KMS-11 (cell line): ENCODE measurements at regions not wholly inside any gene's neighbourhood (a gene's known extent, or its start where the extent isn't known, plus 50 kb on each side); places are given as distances from the start of the nearest gene placed in this dataset.

Experiments used
- H2AFZ ChIP-seq: fragments of 200-600 bp; sonication (generic); 2 replicates; pipeline ENCODE4 v1.6.1; 2016; ENCODE audit warnings: antibody characterized with exemption, mixed run types, low read depth
- H3K27ac ChIP-seq: fragments of 200-600 bp; sonication (generic); 2 replicates; pipeline ENCODE4 v1.6.1; 2016; ENCODE audit warnings: mild to moderate bottlenecking, mixed run types
- H3K27me3 ChIP-seq: fragments of 200-600 bp; sonication (generic); 2 replicates; pipeline ENCODE4 v1.6.1; 2017; ENCODE audit warnings: mild to moderate bottlenecking, low read depth, mixed run types, moderate library complexity; ENCODE audit not compliant: insufficient read depth
- H3K36me3 ChIP-seq: fragments of 200-600 bp; sonication (generic); 2 replicates; pipeline ENCODE4 v1.6.1; 2017; ENCODE audit warnings: mild to moderate bottlenecking, mixed run types; ENCODE audit not compliant: insufficient read depth
- H3K4me1 ChIP-seq: fragments of 200-600 bp; sonication (generic); 2 replicates; pipeline ENCODE4 v1.6.1; 2016; ENCODE audit warnings: mild to moderate bottlenecking, low read depth, mixed run types; ENCODE audit not compliant: poor library complexity, severe bottlenecking
- H3K4me2 ChIP-seq: fragments of 200-600 bp; sonication (generic); 2 replicates; pipeline ENCODE4 v1.7.0; 2016; ENCODE audit warnings: mild to moderate bottlenecking, mixed run types
- H3K4me3 ChIP-seq: fragments of 200-600 bp; sonication (generic); IDR thresholded peaks from 2 replicates; pipeline ENCODE4 v1.6.1; 2017; ENCODE audit warnings: low read depth, low read length, mixed read lengths; ENCODE audit not compliant: insufficient read depth
- H3K79me2 ChIP-seq: fragments of 200-600 bp; sonication (generic); 2 replicates; pipeline ENCODE4 v1.6.1; 2016; ENCODE audit warnings: low read depth, mixed run types; ENCODE audit not compliant: insufficient read depth
- H3K9ac ChIP-seq: fragments of 200-600 bp; sonication (generic); 2 replicates; pipeline ENCODE4 v1.6.1; 2016; ENCODE audit warnings: mild to moderate bottlenecking, mixed run types
- H4K20me1 ChIP-seq: fragments of 200-600 bp; sonication (generic); 2 replicates; pipeline ENCODE4 v1.6.1; 2016; ENCODE audit warnings: mild to moderate bottlenecking, mixed run types; ENCODE audit not compliant: insufficient read depth
- TF ChIP-seq, protein P1 (sequence below): fragments of 200-600 bp; sonication (generic); conservative IDR thresholded peaks from 2 replicates; pipeline ENCODE4 v1.6.1; 2017; ENCODE audit warnings: low read depth, mild to moderate bottlenecking, antibody characterized with exemption, low read length, moderate library complexity, mixed read lengths

DNA sequence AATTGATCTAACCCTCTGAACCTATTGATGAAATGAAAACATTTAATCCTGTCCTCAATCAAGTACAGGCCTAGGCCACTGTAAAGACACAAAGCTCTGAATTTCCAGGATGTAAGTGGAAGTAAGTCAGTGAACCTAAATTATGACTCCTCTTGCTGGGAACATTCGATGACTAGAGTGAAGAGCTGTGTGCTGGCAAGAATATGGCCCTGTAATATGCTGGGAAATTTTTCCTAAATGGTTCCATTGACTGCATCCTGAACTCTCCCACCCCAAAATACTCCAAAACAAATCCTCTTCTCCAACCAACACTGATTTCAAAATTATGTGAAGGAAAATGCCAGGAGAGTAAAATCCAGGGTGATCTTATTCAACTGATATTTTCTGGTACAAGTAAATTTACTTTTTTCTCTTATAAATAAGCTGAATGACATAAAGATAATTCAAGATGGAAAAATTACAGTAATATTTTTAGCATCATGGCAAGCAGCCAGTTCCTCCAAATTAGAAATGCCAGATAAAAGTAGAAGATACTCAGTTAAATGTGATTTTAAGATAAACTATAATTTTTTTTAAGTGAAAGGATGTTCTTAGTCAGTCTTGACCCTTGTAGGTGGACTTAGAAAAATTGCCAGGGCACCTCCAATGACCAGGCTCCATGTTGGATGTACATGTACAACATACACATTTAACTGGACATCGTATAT lies 269.4 kb downstream of the PTGER3 start:
- no peaks in the 10 kb centered on the region for H3K79me2 ChIP-seq
- no peak overlapping the region for H3K9ac ChIP-seq
- H3K4me2 ChIP-seq = no peak overlapping the region
- no peaks in the 10 kb centered on the region for H3K36me3 ChIP-seq
- TF ChIP-seq, protein P1, sequence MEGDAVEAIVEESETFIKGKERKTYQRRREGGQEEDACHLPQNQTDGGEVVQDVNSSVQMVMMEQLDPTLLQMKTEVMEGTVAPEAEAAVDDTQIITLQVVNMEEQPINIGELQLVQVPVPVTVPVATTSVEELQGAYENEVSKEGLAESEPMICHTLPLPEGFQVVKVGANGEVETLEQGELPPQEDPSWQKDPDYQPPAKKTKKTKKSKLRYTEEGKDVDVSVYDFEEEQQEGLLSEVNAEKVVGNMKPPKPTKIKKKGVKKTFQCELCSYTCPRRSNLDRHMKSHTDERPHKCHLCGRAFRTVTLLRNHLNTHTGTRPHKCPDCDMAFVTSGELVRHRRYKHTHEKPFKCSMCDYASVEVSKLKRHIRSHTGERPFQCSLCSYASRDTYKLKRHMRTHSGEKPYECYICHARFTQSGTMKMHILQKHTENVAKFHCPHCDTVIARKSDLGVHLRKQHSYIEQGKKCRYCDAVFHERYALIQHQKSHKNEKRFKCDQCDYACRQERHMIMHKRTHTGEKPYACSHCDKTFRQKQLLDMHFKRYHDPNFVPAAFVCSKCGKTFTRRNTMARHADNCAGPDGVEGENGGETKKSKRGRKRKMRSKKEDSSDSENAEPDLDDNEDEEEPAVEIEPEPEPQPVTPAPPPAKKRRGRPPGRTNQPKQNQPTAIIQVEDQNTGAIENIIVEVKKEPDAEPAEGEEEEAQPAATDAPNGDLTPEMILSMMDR = no peak
- no peaks in the 10 kb centered on the region for H3K27me3 ChIP-seq
- no peak overlapping the region for H3K27ac ChIP-seq
- H4K20me1 ChIP-seq = no peaks in the 10 kb centered on the region
- no peak overlapping the region for H3K4me3 ChIP-seq
- no peaks in the 10 kb centered on the region for H3K4me1 ChIP-seq
- no peak overlapping the region for H2AFZ ChIP-seq

DNA sequence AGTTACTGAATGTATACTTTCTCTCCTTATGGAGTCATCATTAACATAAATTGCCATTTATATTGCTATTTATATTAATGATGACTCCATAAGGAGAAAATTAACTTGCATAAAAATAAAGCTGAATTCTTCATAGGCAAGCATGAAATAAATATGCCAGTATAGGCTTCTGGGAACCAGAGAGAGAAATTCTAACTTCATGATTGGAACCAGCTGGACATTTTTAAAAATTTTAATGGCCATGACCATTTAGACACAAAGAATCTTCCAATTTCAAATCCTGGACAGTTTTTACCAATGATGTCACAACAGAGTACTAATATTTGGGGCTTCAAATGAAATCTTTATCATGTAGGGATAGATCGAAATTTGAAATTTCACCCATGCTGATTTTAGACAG lies 268.7 kb downstream of the PTGER3 start:
- Histone ChIP-seq H3K4me3 (no peak overlapping the region), H3K4me2 (no peak overlapping the region), H3K27ac (no peak overlapping the region), H3K27me3 (no peaks in the 10 kb centered on the region), H2AFZ (no peak overlapping the region), H3K79me2 (no peaks in the 10 kb centered on the region), H3K36me3 (no peaks in the 10 kb centered on the region), H4K20me1 (no peaks in the 10 kb centered on the region), H3K4me1 (no peaks in the 10 kb centered on the region), H3K9ac (no peak overlapping the region)
- TF ChIP-seq, protein P1 = no peak

DNA sequence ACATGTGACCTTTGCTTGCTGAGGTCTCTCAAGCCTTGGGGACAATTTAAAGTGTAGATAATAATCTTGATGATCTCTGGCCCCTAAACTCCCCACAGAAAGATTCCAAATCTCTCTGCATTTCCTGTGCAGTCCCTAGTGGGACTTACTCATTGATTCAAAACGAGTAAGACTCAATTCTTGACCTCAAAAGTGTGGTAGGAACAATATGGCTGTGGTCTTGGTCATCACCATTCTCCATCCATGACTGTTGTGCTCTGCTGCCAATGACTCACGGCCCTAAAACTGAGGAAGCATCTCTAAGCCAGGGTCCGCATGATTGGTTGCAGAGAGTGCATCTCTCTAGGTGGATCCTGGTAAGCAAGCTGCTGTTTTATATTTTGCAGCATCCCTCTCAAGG lies 268.0 kb downstream of the PTGER3 start:
- Histone ChIP-seq H3K4me2 (no peak overlapping the region), H3K79me2 (no peaks in the 10 kb centered on the region), H3K4me3 (no peak overlapping the region), H3K27me3 (no peaks in the 10 kb centered on the region), H3K36me3 (no peaks in the 10 kb centered on the region), H3K4me1 (no peaks in the 10 kb centered on the region), H2AFZ (no peak overlapping the region), H4K20me1 (no peaks in the 10 kb centered on the region), H3K9ac (no peak overlapping the region), H3K27ac (no peak overlapping the region)
- TF ChIP-seq, protein P1 = no peak

DNA sequence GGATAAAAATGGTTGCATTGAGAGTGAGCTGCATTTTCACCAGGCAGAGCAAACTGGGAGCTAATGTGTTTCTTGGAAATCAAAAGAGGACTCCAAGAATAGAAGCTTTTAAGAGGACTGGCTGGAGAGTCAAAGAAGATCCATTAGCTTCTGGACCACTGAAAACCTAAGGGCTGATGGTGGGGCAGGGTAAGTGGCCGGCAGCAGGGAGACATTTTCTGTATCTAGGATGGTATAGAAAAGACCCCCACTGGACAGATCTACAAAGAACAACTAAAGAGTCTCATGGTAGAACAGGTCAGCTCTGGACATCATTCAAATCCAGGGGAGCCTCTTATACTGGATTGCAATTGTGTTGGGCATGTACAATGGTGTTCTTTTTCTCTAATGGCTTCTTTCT lies 262.3 kb downstream of the PTGER3 start:
- no peak overlapping the region for H2AFZ ChIP-seq
- TF ChIP-seq, protein P1 = no peak
- H3K9ac ChIP-seq = no peak overlapping the region
- H3K36me3 ChIP-seq = no peaks in the 10 kb centered on the region
- H3K4me1 ChIP-seq = no peaks in the 10 kb centered on the region
- H3K27ac ChIP-seq = no peak overlapping the region
- H4K20me1 ChIP-seq = no peaks in the 10 kb centered on the region
- H3K79me2 ChIP-seq = no peaks in the 10 kb centered on the region
- H3K4me3 ChIP-seq = no peak overlapping the region
- H3K4me2 ChIP-seq = no peak overlapping the region
- H3K27me3 ChIP-seq = no peaks in the 10 kb centered on the region
